ENCODE measurements at regions not wholly inside any gene's neighbourhood (a gene's known extent, or its start where the extent isn't known, plus 50 kb on each side); places are given as distances from the start of the nearest gene placed in this dataset.

GRCh38 chr13:78430811-78431210 is 172.5 kb downstream of the POU4F1 start:
- no peaks in the 10 kb centered on the region for H3K4me1 ChIP-seq (ENCODE audit: insufficient read depth, low read length, severe bottlenecking)
- H3K27me3 ChIP-seq (ENCODE audit: insufficient read depth, low read length): peaks cover 7% of the 10 kb centered on the region; the same call in 1 of the 2 replicates
- H2AFZ ChIP-seq (ENCODE audit: low read length): no peak overlapping the region
- H3K79me2 ChIP-seq (ENCODE audit: insufficient read depth, low read length): no peaks in the 10 kb centered on the region
- TF ChIP-seq EZH2 (IDR thresholded peaks at IDR 0.05; ENCODE audit: borderline replicate concordance, low read length) (no peak), CTCF (IDR thresholded peaks at IDR 0.05; ENCODE audit: low read length) (no peak)
- H3K4me2 ChIP-seq (ENCODE audit: low read length): no peak overlapping the region
- H3K4me3 ChIP-seq (ENCODE audit: low read depth, low read length, poor library complexity, severe bottlenecking): no peak overlapping the region
- H4K20me1 ChIP-seq (ENCODE audit: insufficient read depth, low read length): no peaks in the 10 kb centered on the region
- H3K27ac ChIP-seq (ENCODE audit: low read depth, low read length, poor library complexity, severe bottlenecking): no peak overlapping the region
- no peaks in the 10 kb centered on the region for H3K9me2 ChIP-seq (ENCODE audit: low read depth, low read length)
- H3K9ac ChIP-seq (ENCODE audit: low read length): no peak overlapping the region
- no peaks in the 10 kb centered on the region for H3F3A ChIP-seq (ENCODE audit: insufficient read depth, low read length)
- H3K36me3 ChIP-seq (ENCODE audit: insufficient read depth, low read length): no peaks in the 10 kb centered on the region
- no peaks in the 10 kb centered on the region for H3K9me3 ChIP-seq (ENCODE audit: low read length)

GRCh38 chr13:78430166-78430791 is 173.1 kb downstream of the POU4F1 start:
- no peak overlapping the region for H3K4me2 ChIP-seq (ENCODE audit: low read length)
- H2AFZ ChIP-seq (ENCODE audit: low read length): no peak overlapping the region
- no peaks in the 10 kb centered on the region for H3K9me3 ChIP-seq (ENCODE audit: low read length)
- H3K4me1 ChIP-seq (ENCODE audit: insufficient read depth, low read length, severe bottlenecking): no peaks in the 10 kb centered on the region
- no peaks in the 10 kb centered on the region for H3K79me2 ChIP-seq (ENCODE audit: insufficient read depth, low read length)
- TF ChIP-seq EZH2 (IDR thresholded peaks at IDR 0.05; ENCODE audit: borderline replicate concordance, low read length) (no peak), CTCF (IDR thresholded peaks at IDR 0.05; ENCODE audit: low read length) (no peak)
- H3K9ac ChIP-seq (ENCODE audit: low read length): no peak overlapping the region
- H3F3A ChIP-seq (ENCODE audit: insufficient read depth, low read length): no peaks in the 10 kb centered on the region
- H3K4me3 ChIP-seq (ENCODE audit: low read depth, low read length, poor library complexity, severe bottlenecking): no peak overlapping the region
- H4K20me1 ChIP-seq (ENCODE audit: insufficient read depth, low read length): no peaks in the 10 kb centered on the region
- H3K9me2 ChIP-seq (ENCODE audit: low read depth, low read length): no peaks in the 10 kb centered on the region
- no peaks in the 10 kb centered on the region for H3K36me3 ChIP-seq (ENCODE audit: insufficient read depth, low read length)
- H3K27me3 ChIP-seq (ENCODE audit: insufficient read depth, low read length): peaks cover 7% of the 10 kb centered on the region; the same call in 1 of the 2 replicates
- no peak overlapping the region for H3K27ac ChIP-seq (ENCODE audit: low read depth, low read length, poor library complexity, severe bottlenecking)

GRCh38 chr13:78428646-78429045 is 174.7 kb downstream of the POU4F1 start:
- H3K27me3 ChIP-seq (ENCODE audit: insufficient read depth, low read length): peaks cover 7% of the 10 kb centered on the region; the same call in 1 of the 2 replicates
- no peaks in the 10 kb centered on the region for H3K9me3 ChIP-seq (ENCODE audit: low read length)
- H3K9ac ChIP-seq (ENCODE audit: low read length): no peak overlapping the region
- H4K20me1 ChIP-seq (ENCODE audit: insufficient read depth, low read length): no peaks in the 10 kb centered on the region
- TF ChIP-seq CTCF (IDR thresholded peaks at IDR 0.05; ENCODE audit: low read length): no peak
- no peak for TF ChIP-seq EZH2 (IDR thresholded peaks at IDR 0.05; ENCODE audit: borderline replicate concordance, low read length)
- no peaks in the 10 kb centered on the region for H3K4me1 ChIP-seq (ENCODE audit: insufficient read depth, low read length, severe bottlenecking)
- no peak overlapping the region for H3K27ac ChIP-seq (ENCODE audit: low read depth, low read length, poor library complexity, severe bottlenecking)
- no peak overlapping the region for H2AFZ ChIP-seq (ENCODE audit: low read length)
- H3F3A ChIP-seq (ENCODE audit: insufficient read depth, low read length): no peaks in the 10 kb centered on the region
- no peaks in the 10 kb centered on the region for H3K36me3 ChIP-seq (ENCODE audit: insufficient read depth, low read length)
- no peaks in the 10 kb centered on the region for H3K9me2 ChIP-seq (ENCODE audit: low read depth, low read length)
- H3K79me2 ChIP-seq (ENCODE audit: insufficient read depth, low read length): no peaks in the 10 kb centered on the region
- H3K4me3 ChIP-seq (ENCODE audit: low read depth, low read length, poor library complexity, severe bottlenecking): no peak overlapping the region
- no peak overlapping the region for H3K4me2 ChIP-seq (ENCODE audit: low read length)

Measured in OCI-LY1 (cell line).